MM.1S (cell line): ENCODE measurements at regions not wholly inside any gene's neighbourhood (a gene's known extent, or its start where the extent isn't known, plus 50 kb on each side); places are given as distances from the start of the nearest gene placed in this dataset.

Experiments used
- DNase-seq: peaks from one replicate; pipeline ENCODE4 v3.0.0-alpha.2; 2015
- H2AFZ ChIP-seq: fragments of 300-600 bp; sonication (generic); 2 replicates; pipeline ENCODE4 v1.6.0; 2016; ENCODE audit warnings: antibody characterized with exemption, low read length
- H3F3A ChIP-seq: fragments of 300-600 bp; sonication (generic); 2 replicates; pipeline ENCODE4 v1.6.1; 2016; ENCODE audit warnings: mild to moderate bottlenecking, antibody characterized with exemption, low read length, moderate library complexity, mixed read lengths; ENCODE audit not compliant: insufficient read depth
- H3K27ac ChIP-seq: fragments of 300-600 bp; sonication (generic); 2 replicates; pipeline ENCODE4 v1.5.1; 2016; ENCODE audit warnings: mild to moderate bottlenecking, low read length
- H3K27me3 ChIP-seq: fragments of 300-600 bp; sonication (generic); replicated peaks from 2 replicates; pipeline ENCODE4 v1.6.0; 2016; ENCODE audit warnings: low read length; ENCODE audit not compliant: insufficient read depth
- H3K36me3 ChIP-seq: fragments of 300-600 bp; sonication (generic); replicated peaks from 2 replicates; pipeline ENCODE4 v1.6.1; 2016; ENCODE audit warnings: mild to moderate bottlenecking, low read length, mixed read lengths; ENCODE audit not compliant: insufficient read depth
- H3K4me1 ChIP-seq: fragments of 300-600 bp; sonication (generic); 2 replicates; pipeline ENCODE4 v1.6.1; 2016; ENCODE audit warnings: low read length, mixed read lengths
- H3K4me2 ChIP-seq: fragments of 300-600 bp; sonication (generic); 2 replicates; pipeline ENCODE4 v1.6.0; 2016; ENCODE audit warnings: low read depth, low read length
- H3K4me3 ChIP-seq: fragments of 300-600 bp; sonication (generic); 2 replicates; pipeline ENCODE4 v1.5.1; 2016; ENCODE audit warnings: low read length, mixed read lengths
- H3K79me2 ChIP-seq: fragments of 300-600 bp; sonication (generic); 2 replicates; pipeline ENCODE4 v1.6.1; 2016; ENCODE audit warnings: mixed run types, low read length, mixed read lengths
- H3K9ac ChIP-seq: fragments of 300-600 bp; sonication (generic); 2 replicates; pipeline ENCODE4 v1.6.1; 2016; ENCODE audit warnings: low read length, mixed read lengths
- H3K9me2 ChIP-seq: fragments of 300-600 bp; sonication (generic); replicated peaks from 2 replicates; pipeline ENCODE4 v1.6.1; 2016; ENCODE audit warnings: mild to moderate bottlenecking, low read length, mixed read lengths; ENCODE audit not compliant: insufficient read depth
- H3K9me3 ChIP-seq: fragments of 300-600 bp; sonication (generic); replicated peaks from 2 replicates; pipeline ENCODE4 v1.6.1; 2016; ENCODE audit warnings: mild to moderate bottlenecking, low read length, mixed read lengths; ENCODE audit not compliant: insufficient read depth
- H4K20me1 ChIP-seq: fragments of 300-600 bp; sonication (generic); 2 replicates; pipeline ENCODE4 v1.6.1; 2016; ENCODE audit warnings: mild to moderate bottlenecking, low read length, moderate library complexity, mixed read lengths; ENCODE audit not compliant: insufficient read depth
- EZH2 ChIP-seq: fragments of 300-600 bp; sonication (generic); optimal IDR thresholded peaks from 2 replicates; pipeline ENCODE3; 2017; ENCODE audit warnings: low read depth, mild to moderate bottlenecking, antibody characterized with exemption, low read length, mixed read lengths
- EZH2phosphoT487 ChIP-seq: fragments of 300-600 bp; sonication (generic); IDR thresholded peaks from 2 replicates; pipeline ENCODE4 v1.6.1; 2018; ENCODE audit warnings: antibody characterized with exemption, low read length
- TF ChIP-seq, protein P1 (sequence below): fragments of 300-600 bp; sonication (generic); IDR thresholded peaks from 2 replicates; pipeline ENCODE4 v1.5.1; 2016; ENCODE audit warnings: antibody characterized with exemption, low read length, mixed read lengths

DNA sequence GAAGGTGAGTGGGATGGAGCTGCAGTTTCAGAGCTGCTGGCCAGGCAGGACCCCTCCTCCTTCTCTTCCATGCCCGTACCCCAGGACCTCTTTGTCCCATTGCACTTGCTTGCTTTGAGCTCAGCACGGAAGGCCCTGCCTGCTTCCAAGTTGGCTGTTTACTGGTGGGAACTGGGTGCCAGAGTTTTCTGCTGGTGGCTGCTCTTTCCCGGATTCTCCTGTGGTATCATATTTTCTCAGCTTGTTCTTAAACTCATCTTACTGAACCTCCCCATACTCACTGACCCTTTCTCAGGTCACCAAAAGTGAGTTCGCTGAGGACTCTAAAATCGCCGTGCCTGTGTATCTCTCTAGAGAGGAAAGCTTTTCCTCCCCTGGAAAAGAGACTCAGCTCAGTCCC, 297.7 kb upstream of the TNP1 start:
- no peaks in the 10 kb centered on the region for H3K4me1 ChIP-seq
- no peaks in the 10 kb centered on the region for H4K20me1 ChIP-seq
- no peaks in the 10 kb centered on the region for H3F3A ChIP-seq
- TF ChIP-seq, protein P1, sequence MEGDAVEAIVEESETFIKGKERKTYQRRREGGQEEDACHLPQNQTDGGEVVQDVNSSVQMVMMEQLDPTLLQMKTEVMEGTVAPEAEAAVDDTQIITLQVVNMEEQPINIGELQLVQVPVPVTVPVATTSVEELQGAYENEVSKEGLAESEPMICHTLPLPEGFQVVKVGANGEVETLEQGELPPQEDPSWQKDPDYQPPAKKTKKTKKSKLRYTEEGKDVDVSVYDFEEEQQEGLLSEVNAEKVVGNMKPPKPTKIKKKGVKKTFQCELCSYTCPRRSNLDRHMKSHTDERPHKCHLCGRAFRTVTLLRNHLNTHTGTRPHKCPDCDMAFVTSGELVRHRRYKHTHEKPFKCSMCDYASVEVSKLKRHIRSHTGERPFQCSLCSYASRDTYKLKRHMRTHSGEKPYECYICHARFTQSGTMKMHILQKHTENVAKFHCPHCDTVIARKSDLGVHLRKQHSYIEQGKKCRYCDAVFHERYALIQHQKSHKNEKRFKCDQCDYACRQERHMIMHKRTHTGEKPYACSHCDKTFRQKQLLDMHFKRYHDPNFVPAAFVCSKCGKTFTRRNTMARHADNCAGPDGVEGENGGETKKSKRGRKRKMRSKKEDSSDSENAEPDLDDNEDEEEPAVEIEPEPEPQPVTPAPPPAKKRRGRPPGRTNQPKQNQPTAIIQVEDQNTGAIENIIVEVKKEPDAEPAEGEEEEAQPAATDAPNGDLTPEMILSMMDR, result no peak
- TF ChIP-seq EZH2phosphoT487, result no peak
- no peak for TF ChIP-seq EZH2
- H3K36me3 ChIP-seq, result no peaks in the 10 kb centered on the region
- no peak overlapping the region for H3K27ac ChIP-seq
- H3K27me3 ChIP-seq, result no peaks in the 10 kb centered on the region
- H3K9me2 ChIP-seq, result no peaks in the 10 kb centered on the region
- no peaks in the 10 kb centered on the region for H3K9me3 ChIP-seq
- H3K4me2 ChIP-seq, result no peak overlapping the region
- no peak overlapping the region for H3K4me3 ChIP-seq
- H3K79me2 ChIP-seq, result no peaks in the 10 kb centered on the region
- no peak overlapping the region for H3K9ac ChIP-seq
- no peak for DNase-seq
- no peak overlapping the region for H2AFZ ChIP-seq

DNA sequence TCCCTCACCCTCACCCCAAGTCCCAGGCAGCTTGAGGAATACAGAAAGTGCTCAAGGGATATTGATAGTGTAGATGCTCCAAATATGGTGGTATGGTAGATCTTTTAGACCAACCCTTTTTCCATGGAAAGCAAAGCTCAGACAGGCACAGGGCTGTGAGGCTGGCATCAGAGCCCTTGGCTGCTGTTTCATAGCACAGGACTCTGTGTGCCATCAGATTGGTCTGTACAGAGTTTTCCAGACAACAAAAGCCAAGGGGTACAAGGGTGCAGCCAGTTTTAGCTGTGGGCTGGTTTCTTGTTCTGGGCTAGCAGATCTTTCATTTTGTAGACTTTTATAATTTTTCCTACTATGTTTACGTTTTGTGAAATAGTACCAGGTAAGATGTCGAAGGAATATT, 296.9 kb upstream of the TNP1 start:
- no peaks in the 10 kb centered on the region for H3K36me3 ChIP-seq
- no peak for DNase-seq
- no peaks in the 10 kb centered on the region for H3K27me3 ChIP-seq
- H3K9me2 ChIP-seq, result no peaks in the 10 kb centered on the region
- no peak overlapping the region for H2AFZ ChIP-seq
- H3K79me2 ChIP-seq, result no peaks in the 10 kb centered on the region
- no peaks in the 10 kb centered on the region for H3K4me1 ChIP-seq
- no peak overlapping the region for H3K9ac ChIP-seq
- TF ChIP-seq, protein P1, result no peak
- TF ChIP-seq EZH2phosphoT487 (no peak), EZH2 (no peak)
- no peak overlapping the region for H3K4me2 ChIP-seq
- no peak overlapping the region for H3K4me3 ChIP-seq
- H3K9me3 ChIP-seq, result no peaks in the 10 kb centered on the region
- H3K27ac ChIP-seq, result no peak overlapping the region
- H4K20me1 ChIP-seq, result no peaks in the 10 kb centered on the region
- no peaks in the 10 kb centered on the region for H3F3A ChIP-seq

DNA sequence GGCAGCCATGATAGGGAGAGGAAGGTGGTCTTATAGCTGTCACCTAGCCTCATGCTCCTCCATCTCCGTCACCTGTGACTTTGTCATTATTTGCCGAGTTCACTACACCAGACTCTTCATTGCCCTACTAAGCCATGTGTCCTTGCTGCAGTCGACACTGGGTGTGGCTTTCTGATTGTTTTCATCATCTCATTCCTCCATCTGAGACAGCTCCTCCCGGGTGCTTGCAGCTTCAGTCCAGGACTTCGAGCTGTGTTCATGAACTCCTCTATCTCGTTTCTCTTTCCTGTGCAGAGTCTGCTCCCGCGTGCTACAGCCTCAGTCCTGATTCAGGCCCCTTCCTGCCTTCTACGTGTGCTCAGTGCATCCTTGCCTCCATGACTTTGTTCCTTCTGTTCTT, 295.1 kb upstream of the TNP1 start:
- H3K4me2 ChIP-seq, result no peak overlapping the region
- H3F3A ChIP-seq, result no peaks in the 10 kb centered on the region
- no peak for DNase-seq
- no peaks in the 10 kb centered on the region for H3K9me2 ChIP-seq
- no peak overlapping the region for H3K4me3 ChIP-seq
- H3K27me3 ChIP-seq, result no peaks in the 10 kb centered on the region
- no peak overlapping the region for H3K9ac ChIP-seq
- H2AFZ ChIP-seq, result no peak overlapping the region
- no peaks in the 10 kb centered on the region for H3K4me1 ChIP-seq
- TF ChIP-seq EZH2phosphoT487, result no peak
- TF ChIP-seq, protein P1, result no peak
- TF ChIP-seq EZH2, result no peak
- no peaks in the 10 kb centered on the region for H3K36me3 ChIP-seq
- H3K9me3 ChIP-seq, result no peaks in the 10 kb centered on the region
- H4K20me1 ChIP-seq, result no peaks in the 10 kb centered on the region
- no peak overlapping the region for H3K27ac ChIP-seq
- no peaks in the 10 kb centered on the region for H3K79me2 ChIP-seq
